Right lung (tissue), 2 donors: ENCODE measurements at regions not wholly inside any gene's neighbourhood (a gene's known extent, or its start where the extent isn't known, plus 50 kb on each side); places are given as distances from the start of the nearest gene placed in this dataset.
"Not testable (repeated sequence)": the region's sequence is repeated elsewhere in the genome, so short reads cannot be mapped to it uniquely, and the experiment has no call there.

Source experiments
- DNase-seq, 2 donors: peaks; one replicate each; pipeline ENCODE4 v3.0.0-alpha.2; 2013

- no peak for DNase-seq
Measured at GRCh38 chr12:58419905-58420304, 478.5 kb downstream of the ATP23 start.

- DNase-seq, result no peak
Measured at GRCh38 chr12:58420503-58420902, 479.1 kb downstream of the ATP23 start.

GRCh38 chr12:58421990-58422389 is 480.6 kb downstream of the ATP23 start:
- DNase-seq, result no peak

- DNase-seq, result no peak
Measured at GRCh38 chr12:58424735-58425392, 483.5 kb downstream of the ATP23 start.

GRCh38 chr12:58425481-58426392 is 484.4 kb downstream of the ATP23 start:
- peak in 1 of 2 donors; percentile 11 for DNase-seq

- DNase-seq, result not testable (repeated sequence)
Measured at GRCh38 chr12:58426437-58426836, 485.1 kb downstream of the ATP23 start.

- no peak for DNase-seq
Measured at GRCh38 chr12:58433959-58434358, 486.3 kb downstream of the LRIG3 start.

GRCh38 chr12:58434726-58435125 is 485.6 kb downstream of the LRIG3 start:
- DNase-seq, result no peak

GRCh38 chr12:58435647-58436046 is 484.7 kb downstream of the LRIG3 start:
- no peak for DNase-seq

GRCh38 chr12:58441483-58441882 is 478.8 kb downstream of the LRIG3 start:
- no peak for DNase-seq

- no peak for DNase-seq
Measured at GRCh38 chr12:58443273-58443980, 476.9 kb downstream of the LRIG3 start.

GRCh38 chr12:58443981-58444371 is 476.3 kb downstream of the LRIG3 start:
- no peak for DNase-seq

- DNase-seq, result no peak
Measured at GRCh38 chr12:58450868-58451482, 469.3 kb downstream of the LRIG3 start.

GRCh38 chr12:58452546-58452945 is 467.8 kb downstream of the LRIG3 start:
- no peak for DNase-seq

GRCh38 chr12:58453306-58453705 is 467.0 kb downstream of the LRIG3 start:
- DNase-seq, result no peak

- no peak for DNase-seq
Measured at GRCh38 chr12:58455136-58455535, 465.2 kb downstream of the LRIG3 start.

- no peak for DNase-seq
Measured at GRCh38 chr12:58458102-58458501, 462.2 kb downstream of the LRIG3 start.

GRCh38 chr12:58459191-58459590 is 461.1 kb downstream of the LRIG3 start:
- DNase-seq, result no peak

GRCh38 chr12:58463051-58463450 is 457.3 kb downstream of the LRIG3 start:
- no peak for DNase-seq

GRCh38 chr12:58465418-58465817 is 454.9 kb downstream of the LRIG3 start:
- no peak for DNase-seq

GRCh38 chr12:58470266-58471010 is 449.9 kb downstream of the LRIG3 start:
- DNase-seq, result no peak
